GM23338 (cell line): ENCODE measurements at regions not wholly inside any gene's neighbourhood (a gene's known extent, or its start where the extent isn't known, plus 50 kb on each side); places are given as distances from the start of the nearest gene placed in this dataset.
"Not testable (repeated sequence)": the region's sequence is repeated elsewhere in the genome, so short reads cannot be mapped to it uniquely, and the experiment has no call there.

Experiments used
- ATAC-seq: fragments of 200-7000 bp; cut with Tn5 transposase; 3 replicates; pipeline ENCODE4 v1.9.1; 2020
- DNase-seq: peaks from one replicate; pipeline ENCODE4 v3.0.0-alpha.2; 2015; ENCODE audit warnings: low spot score
- H2AFZ ChIP-seq: fragments of 200-600 bp; sonication (generic); 2 replicates; pipeline ENCODE4 v1.8.0; 2016; ENCODE audit warnings: antibody characterized with exemption, mild to moderate bottlenecking, moderate library complexity
- H3F3A ChIP-seq: fragments of 200-600 bp; sonication (generic); replicated peaks from 2 replicates; pipeline ENCODE4 v1.8.0; 2017; ENCODE audit warnings: antibody characterized with exemption, mixed run types, low read depth
- H3K27ac ChIP-seq: fragments of 200-600 bp; sonication (generic); 2 replicates; pipeline ENCODE4 v1.6.1; 2016; ENCODE audit warnings: low read depth
- H3K27me3 ChIP-seq: fragments of 200-600 bp; sonication (generic); 2 replicates; pipeline ENCODE4 v1.8.0; 2016; ENCODE audit warnings: mild to moderate bottlenecking, mixed run types, moderate library complexity; ENCODE audit not compliant: insufficient read depth
- H3K36me3 ChIP-seq: fragments of 200-600 bp; sonication (generic); 2 replicates; pipeline ENCODE4 v1.8.0; 2016; ENCODE audit warnings: mild to moderate bottlenecking; ENCODE audit not compliant: insufficient read depth
- H3K4me1 ChIP-seq: fragments of 200-600 bp; sonication (generic); 2 replicates; pipeline ENCODE4 v1.8.0; 2016; ENCODE audit warnings: mild to moderate bottlenecking, moderate library complexity; ENCODE audit not compliant: insufficient read depth
- H3K4me2 ChIP-seq: fragments of 200-600 bp; sonication (generic); 2 replicates; pipeline ENCODE4 v1.7.1; 2017; ENCODE audit warnings: mixed run types
- H3K4me3 ChIP-seq: fragments of 200-600 bp; sonication (generic); 2 replicates; pipeline ENCODE4 v1.6.1; 2016; ENCODE audit warnings: mixed run types
- H3K79me2 ChIP-seq: fragments of 200-600 bp; sonication (generic); replicated peaks from 2 replicates; pipeline ENCODE4 v1.8.0; 2017; ENCODE audit warnings: mild to moderate bottlenecking; ENCODE audit not compliant: insufficient read depth
- H3K9me2 ChIP-seq: fragments of 200-600 bp; sonication (generic); 2 replicates; pipeline ENCODE4 v1.8.0; 2017; ENCODE audit not compliant: insufficient read depth
- H4K20me1 ChIP-seq: fragments of 200-600 bp; sonication (generic); replicated peaks from 2 replicates; pipeline ENCODE4 v1.8.0; 2017; ENCODE audit warnings: mild to moderate bottlenecking; ENCODE audit not compliant: insufficient read depth
- H3K27ac Mint-ChIP-seq: 2 replicates; pipeline ENCODE4 v1.8.0; 2020; ENCODE audit warnings: inconsistent platforms, mild to moderate bottlenecking, moderate library complexity, mixed read lengths
- H3K27me3 Mint-ChIP-seq: 3 replicates; pipeline ENCODE4 v1.8.0; 2022; ENCODE audit warnings: low read depth, mild to moderate bottlenecking, moderate library complexity, mixed read lengths, inconsistent platforms; ENCODE audit not compliant: insufficient read depth, poor library complexity
- H3K36me3 Mint-ChIP-seq: 3 replicates; pipeline ENCODE4 v1.8.0; 2021; ENCODE audit warnings: low read depth, mild to moderate bottlenecking, inconsistent platforms, moderate library complexity, mixed read lengths
- H3K4me1 Mint-ChIP-seq: 3 replicates; pipeline ENCODE4 v1.8.0; 2020; ENCODE audit warnings: mild to moderate bottlenecking, inconsistent platforms, mixed read lengths
- H3K4me3 Mint-ChIP-seq: 3 replicates; pipeline ENCODE4 v1.8.0; 2021; ENCODE audit warnings: moderate library complexity, mild to moderate bottlenecking, inconsistent platforms, mixed read lengths
- H3K9me3 Mint-ChIP-seq: 3 replicates; pipeline ENCODE4 v1.8.0; 2020; ENCODE audit warnings: moderate library complexity, mild to moderate bottlenecking, inconsistent platforms, mixed read lengths
- CREB1 ChIP-seq: fragments of 250-450 bp; sonication (Bioruptor Pico); IDR thresholded peaks from 2 replicates; pipeline ENCODE4 v1.5.0; 2020; ENCODE audit warnings: low read depth, mild to moderate bottlenecking, moderate library complexity
- CTCF ChIP-seq, 2 experiments: fragments of 200-600 bp in 1 of 2; sonication (generic) in 1 of 2; conservative IDR thresholded peaks; 2 replicates each; pipeline versions ENCODE4 v1.5.1 to v1.6.1; 2016 to 2017; ENCODE audit warnings: antibody characterized with exemption in 2 of 2, low read depth in 2 of 2, mild to moderate bottlenecking in 2 of 2, moderate library complexity in 1 of 2
- EZH2 ChIP-seq: fragments of 200-600 bp; sonication (generic); IDR thresholded peaks from one replicate; pipeline ENCODE4 v1.8.0; 2017; ENCODE audit warnings: antibody characterized with exemption, mild to moderate bottlenecking, low read depth; ENCODE audit not compliant: unreplicated experiment
- ZNF114 ChIP-seq: fragments of 250-450 bp; sonication (Bioruptor Pico); IDR thresholded peaks from 2 replicates; pipeline ENCODE4 v1.5.0; 2020; ENCODE audit warnings: mild to moderate bottlenecking, moderate library complexity
- ZNF331 ChIP-seq: fragments of 250-450 bp; sonication (Bioruptor Pico); IDR thresholded peaks from 2 replicates; pipeline ENCODE4 v1.5.0; 2020; ENCODE audit warnings: low read depth, mild to moderate bottlenecking, moderate library complexity

DNA sequence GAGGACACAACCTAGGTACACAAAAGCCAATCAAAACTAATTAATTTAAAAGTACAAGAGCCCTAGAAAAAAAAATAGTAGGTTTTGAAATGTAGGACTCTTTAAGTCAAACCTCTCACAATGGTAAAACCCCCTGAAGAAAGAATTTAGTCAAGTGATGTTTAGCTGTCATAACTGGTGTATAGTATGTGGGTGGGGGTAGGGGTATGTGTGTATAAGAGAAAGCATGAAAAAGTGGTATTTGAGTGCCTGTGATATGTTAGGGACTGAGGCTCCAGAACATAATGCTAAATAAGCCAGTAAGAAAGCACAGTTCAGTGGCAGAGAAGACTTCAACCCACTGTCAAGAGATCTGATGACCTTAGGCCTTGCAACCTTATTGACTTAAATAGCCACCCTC, 507.9 kb downstream of the TTLL7 start:
- no peak for ATAC-seq
- Mint-ChIP-seq H3K36me3 (no peaks in the 10 kb centered on the region), H3K27me3 (no peaks in the 10 kb centered on the region), H3K27ac (no peak overlapping the region), H3K4me1 (no peaks in the 10 kb centered on the region), H3K4me3 (no peak overlapping the region), H3K9me3 (no peaks in the 10 kb centered on the region)
- no peaks in the 10 kb centered on the region for H3K27me3 ChIP-seq
- no peak overlapping the region for H3K4me3 ChIP-seq
- no peak overlapping the region for H3K27ac ChIP-seq
- no peaks in the 10 kb centered on the region for H3K79me2 ChIP-seq
- no peaks in the 10 kb centered on the region for H3F3A ChIP-seq
- H3K4me2 ChIP-seq, result no peak overlapping the region
- DNase-seq, result no peak
- no peak overlapping the region for H2AFZ ChIP-seq
- no peaks in the 10 kb centered on the region for H3K36me3 ChIP-seq
- no peaks in the 10 kb centered on the region for H3K9me2 ChIP-seq
- TF ChIP-seq EZH2 (no peak), ZNF331 (CRISPR knock-in tag) (no peak), CTCF (conservative IDR thresholded peaks at IDR 0.05; ENCODE audit: low read depth in 2 of 2) (no peak), CREB1 (no peak), ZNF114 (CRISPR knock-in tag) (no peak)
- no peaks in the 10 kb centered on the region for H3K4me1 ChIP-seq
- no peaks in the 10 kb centered on the region for H4K20me1 ChIP-seq

- H3K4me3 Mint-ChIP-seq, H3K4me2 ChIP-seq, H4K20me1 ChIP-seq, H3K27ac Mint-ChIP-seq, H3K4me1 Mint-ChIP-seq, H3K4me3 ChIP-seq, H3K79me2 ChIP-seq, H3K4me1 ChIP-seq, H3K9me2 ChIP-seq, H3K27me3 ChIP-seq, H3F3A ChIP-seq, H3K36me3 ChIP-seq, H3K27me3 Mint-ChIP-seq, ATAC-seq, H2AFZ ChIP-seq, DNase-seq, H3K36me3 Mint-ChIP-seq, H3K27ac ChIP-seq, H3K9me3 Mint-ChIP-seq: not testable (repeated sequence)
These were observed 510.8 kb downstream of the TTLL7 start for GRCh38 chr1:83488105-83488504.

DNA sequence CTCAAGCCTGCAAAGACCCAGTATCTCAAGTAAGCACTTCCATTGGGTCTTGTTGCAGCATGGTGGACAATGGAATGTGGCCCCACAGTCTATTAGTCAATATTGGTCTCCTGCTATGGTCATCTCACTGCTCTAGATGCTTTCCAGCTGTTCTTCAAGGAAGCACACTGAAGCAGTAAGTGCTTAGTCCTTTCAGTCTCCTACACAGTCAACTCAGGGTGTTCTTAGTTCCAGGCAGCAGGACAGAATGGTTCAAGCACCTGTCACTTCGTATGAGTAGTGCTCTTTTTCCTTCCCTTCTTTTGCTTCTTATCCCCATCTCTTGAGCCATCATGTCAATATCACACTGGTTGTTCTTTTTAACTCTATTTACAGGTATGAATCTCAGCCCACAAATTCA, 511.5 kb downstream of the TTLL7 start:
- H3K9me3 Mint-ChIP-seq, H3K27me3 Mint-ChIP-seq, H3K4me2 ChIP-seq, H3F3A ChIP-seq, H3K4me1 ChIP-seq, DNase-seq, H3K4me3 ChIP-seq, H3K27ac Mint-ChIP-seq, H2AFZ ChIP-seq, H3K36me3 ChIP-seq, H3K36me3 Mint-ChIP-seq, H3K27ac ChIP-seq, H4K20me1 ChIP-seq, H3K9me2 ChIP-seq, H3K27me3 ChIP-seq, ATAC-seq, H3K79me2 ChIP-seq, H3K4me3 Mint-ChIP-seq, H3K4me1 Mint-ChIP-seq: not testable (repeated sequence)

DNA sequence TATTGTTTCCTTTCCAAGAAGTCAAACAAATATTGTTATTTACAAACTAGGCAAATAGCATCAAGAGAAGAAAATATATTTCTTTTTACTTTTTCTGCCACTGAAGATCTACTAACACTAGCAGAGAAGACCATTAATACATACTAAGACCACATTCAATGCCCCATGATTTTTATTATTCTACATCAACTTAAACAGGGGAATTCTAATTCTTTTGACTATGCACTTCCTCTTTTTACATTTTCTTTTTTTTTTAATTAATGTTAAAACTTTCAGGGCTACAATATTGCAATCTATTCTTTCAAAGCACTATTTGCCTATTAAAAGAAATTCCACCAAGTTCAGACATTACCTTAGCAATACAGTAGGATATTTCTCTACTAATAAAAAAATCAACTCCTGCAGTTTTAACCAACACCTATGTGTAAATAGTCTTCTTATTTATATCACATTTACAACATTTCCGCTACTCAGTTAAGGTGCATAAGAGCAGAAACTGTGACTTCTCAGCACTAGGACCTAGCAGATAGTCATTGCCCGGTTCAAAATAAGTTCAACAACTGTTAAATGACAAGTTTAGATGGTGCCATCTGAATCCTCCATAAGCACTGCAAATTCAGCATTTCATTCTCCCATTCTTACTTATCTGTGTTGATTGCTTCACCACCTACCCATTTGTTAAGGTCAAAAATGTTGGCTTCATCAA, 513.5 kb downstream of the TTLL7 start:
- not testable (repeated sequence) for H3K36me3 ChIP-seq, H3K36me3 Mint-ChIP-seq, H3K4me2 ChIP-seq, H3K9me3 Mint-ChIP-seq, H3K27ac ChIP-seq, H3K27me3 Mint-ChIP-seq, H3K4me1 ChIP-seq, H3K27me3 ChIP-seq, H3K4me1 Mint-ChIP-seq, H2AFZ ChIP-seq, H3K4me3 ChIP-seq, H3K79me2 ChIP-seq, ATAC-seq, H3K27ac Mint-ChIP-seq, H3K4me3 Mint-ChIP-seq, H4K20me1 ChIP-seq, H3K9me2 ChIP-seq, DNase-seq, H3F3A ChIP-seq

- H3K36me3 ChIP-seq, H3K9me3 Mint-ChIP-seq, H3F3A ChIP-seq, H3K27me3 ChIP-seq, H3K4me3 Mint-ChIP-seq, H3K27ac ChIP-seq, H3K27me3 Mint-ChIP-seq, H3K4me3 ChIP-seq, H3K79me2 ChIP-seq, H3K27ac Mint-ChIP-seq, H3K4me1 ChIP-seq, H3K4me1 Mint-ChIP-seq, H4K20me1 ChIP-seq, H3K36me3 Mint-ChIP-seq, ATAC-seq, H3K4me2 ChIP-seq, H2AFZ ChIP-seq, DNase-seq, H3K9me2 ChIP-seq: not testable (repeated sequence)
These were observed 517.6 kb downstream of the TTLL7 start for GRCh38 chr1:83481284-83481683.
